Stimulated activated CD4-positive, alpha-beta T cell treated with anti-CD3 and anti-CD28 coated beads, Interleukin-4, amount 100 ng/mL, for 48 hours (primary cell): ENCODE measurements at regions not wholly inside any gene's neighbourhood (a gene's known extent, or its start where the extent isn't known, plus 50 kb on each side); places are given as distances from the start of the nearest gene placed in this dataset.

Experiments used
- DNase-seq, 2 donors: peaks; one replicate each; pipeline ENCODE4 v3.0.0-alpha.2; 2020; ENCODE audit warnings: low read depth in 2 of 2

- DNase-seq, result no peak
These were observed 908.0 kb downstream of the QKI start for GRCh38 chr6:164322533-164322932.

GRCh38 chr6:164321297-164321696 lies 906.8 kb downstream of the QKI start:
- DNase-seq, result no peak

- DNase-seq, result no peak
These were observed 900.9 kb downstream of the QKI start for GRCh38 chr6:164315376-164315775.

GRCh38 chr6:164308339-164308738 lies 893.8 kb downstream of the QKI start:
- DNase-seq, result no peak

GRCh38 chr6:164303102-164303964 lies 888.8 kb downstream of the QKI start:
- no peak for DNase-seq

- DNase-seq, result no peak
These were observed 881.9 kb downstream of the QKI start for GRCh38 chr6:164296411-164296810.

GRCh38 chr6:164294047-164294784 lies 879.7 kb downstream of the QKI start:
- no peak for DNase-seq

- no peak for DNase-seq
These were observed 876.7 kb downstream of the QKI start for GRCh38 chr6:164291224-164291623.

- no peak for DNase-seq
These were observed 875.6 kb downstream of the QKI start for GRCh38 chr6:164290101-164290500.

- no peak for DNase-seq
These were observed 871.5 kb downstream of the QKI start for GRCh38 chr6:164286011-164286410.

- no peak for DNase-seq
These were observed 869.1 kb downstream of the QKI start for GRCh38 chr6:164283574-164283973.

- DNase-seq, result no peak
These were observed 861.7 kb downstream of the QKI start for GRCh38 chr6:164276211-164276610.

- DNase-seq, result no peak
These were observed 861.3 kb downstream of the QKI start for GRCh38 chr6:164275773-164276172.

GRCh38 chr6:164274493-164274892 lies 860.0 kb downstream of the QKI start:
- no peak for DNase-seq

- DNase-seq, result no peak
These were observed 859.0 kb downstream of the QKI start for GRCh38 chr6:164273491-164273890.

GRCh38 chr6:164266851-164267250 lies 852.3 kb downstream of the QKI start:
- DNase-seq, result no peak

GRCh38 chr6:164262348-164262747 lies 847.8 kb downstream of the QKI start:
- DNase-seq, result no peak

- DNase-seq, result no peak
These were observed 843.9 kb downstream of the QKI start for GRCh38 chr6:164258421-164258820.

- DNase-seq, result no peak
These were observed 838.4 kb downstream of the QKI start for GRCh38 chr6:164252948-164253347.

- no peak for DNase-seq
These were observed 837.8 kb downstream of the QKI start for GRCh38 chr6:164252291-164252690.

GRCh38 chr6:164247106-164247505 lies 832.6 kb downstream of the QKI start:
- no peak for DNase-seq

- DNase-seq, result no peak
These were observed 831.6 kb downstream of the QKI start for GRCh38 chr6:164246082-164246481.

GRCh38 chr6:164243949-164244348 lies 829.4 kb downstream of the QKI start:
- DNase-seq, result no peak
